ENCODE measurements at regions not wholly inside any gene's neighbourhood (a gene's known extent, or its start where the extent isn't known, plus 50 kb on each side); places are given as distances from the start of the nearest gene placed in this dataset.

GRCh38 chr1:60581455-60582220 is 500.7 kb upstream of the NFIA start:
- no peak for TF ChIP-seq CTCF (IDR thresholded peaks at IDR 0.05)
- no peak for TF ChIP-seq POLR2A (IDR thresholded peaks at IDR 0.05)

Measured in thyroid gland (tissue), 4 donors.